ENCODE measurements at regions not wholly inside any gene's neighbourhood (a gene's known extent, or its start where the extent isn't known, plus 50 kb on each side); places are given as distances from the start of the nearest gene placed in this dataset.

DNA sequence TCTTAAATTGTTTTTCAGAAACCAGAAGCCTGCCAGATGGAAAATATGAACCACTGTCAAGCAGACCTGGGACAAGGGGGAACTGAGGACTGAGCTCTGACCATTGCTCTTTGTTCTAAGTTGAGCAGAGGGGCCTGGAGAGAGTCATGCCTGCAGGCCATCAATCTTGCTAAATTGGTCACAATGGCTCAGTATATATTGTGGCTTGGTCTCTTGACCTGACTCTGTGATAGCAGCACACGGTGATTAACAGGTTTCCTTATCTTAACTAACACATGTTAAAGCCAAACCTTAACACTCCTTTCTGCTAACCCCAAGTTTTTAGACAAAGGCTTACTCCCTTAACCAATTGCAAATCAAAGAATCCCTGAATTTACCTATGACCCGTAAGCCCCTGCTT lies 1281.2 kb upstream of the NUDT12 start:
- TF ChIP-seq EZH2 (IDR thresholded peaks at IDR 0.05) (no peak), POLR2AphosphoS5 (IDR thresholded peaks at IDR 0.05; ENCODE audit: borderline replicate concordance, low read depth, low read length) (no peak), FOXP2 (optimal IDR thresholded peaks at IDR 0.05; ENCODE audit: control extremely low read depth, extremely low read length, insufficient read depth) (no peak)

Data from SK-N-MC (cell line).